K562 (cell line): ENCODE measurements at regions not wholly inside any gene's neighbourhood (a gene's known extent, or its start where the extent isn't known, plus 50 kb on each side); places are given as distances from the start of the nearest gene placed in this dataset.
A peak's percentile ranks its signal among the peaks of the same experiment; 100 is the strongest.

Source experiments
- ATAC-seq: fragments of 200-7000 bp; cut with Tn5 transposase; 3 replicates; pipeline ENCODE4 v1.9.1; 2020; ENCODE audit warnings: moderate library complexity
- BruUV-seq: library from RNA; stranded (reverse); fragments of 400-500 nt; replicated peaks from 2 replicates; lab custom pipeline; 2021; lab: Mats Ljungman, UMichigan
- CTCF ChIA-PET: fragments of 300-600 bp; formaldehyde crosslinking; extraction: SDS; loops from one replicate; lab custom pipeline; 2021; ENCODE audit warnings: low intra/inter-chr PET ratio; lab: Yijun Ruan, JAX
- POLR2A ChIA-PET: fragments of 300-600, 350-650 bp; sonication (Branson Sonifier 250); formaldehyde crosslinking; extraction: SDS; loops from one replicate; lab custom pipeline; 2021; ENCODE audit warnings: antibody characterized with exemption, inconsistent platforms; lab: Yijun Ruan, JAX
- DNase-seq, 4 experiments: peaks; one replicate each; pipeline versions ENCODE4 v3.0.0 to v3.0.0-alpha.2; 2011 to 2018; ENCODE audit warnings: low spot score in 3 of 4, mixed read lengths in 3 of 4; ENCODE audit errors: extremely low read depth in 1 of 4
- FAIRE-seq: peaks from 2 replicates; lab custom pipeline; 2011; peaks lifted over from hg19 to GRCh38; lab: Jason Lieb, UNC
- H2AFZ ChIP-seq: 2 replicates; pipeline ENCODE4 v1.6.0; 2011; ENCODE audit warnings: low read depth, low read length, control low read depth, inconsistent platforms
- H3K27ac ChIP-seq: fragments of 200-600 bp; 3 replicates; pipeline ENCODE4 v1.8.0; 2011; ENCODE audit warnings: low read depth, mild to moderate bottlenecking, control low read depth, inconsistent platforms, low read length, moderate library complexity, mixed read lengths; ENCODE audit errors: extremely low read depth
- H3K27me3 ChIP-seq, 2 experiments: fragments of 300-600 bp in 1 of 2; 2 replicates in 1 of 2; 3 replicates in 1 of 2; pipeline versions ENCODE4 v1.6.0 to v1.8.0; 2011; ENCODE audit warnings: inconsistent platforms in 2 of 2, low read length in 2 of 2, mild to moderate bottlenecking in 1 of 2, mixed read lengths in 1 of 2, moderate library complexity in 1 of 2; ENCODE audit not compliant: control insufficient read depth in 2 of 2, insufficient read depth in 2 of 2
- H3K36me3 ChIP-seq: fragments of 300-600 bp; 3 replicates; pipeline ENCODE4 v1.8.0; 2011; ENCODE audit warnings: mild to moderate bottlenecking, low read length, inconsistent platforms; ENCODE audit not compliant: control insufficient read depth, insufficient read depth
- H3K4me1 ChIP-seq, 2 experiments: fragments of 200-600 bp in 1 of 2; replicated peaks in 1 of 2; 2 replicates in 1 of 2; 3 replicates in 1 of 2; pipeline versions ENCODE4 v1.5.1 to v1.8.0; 2011; ENCODE audit warnings: inconsistent platforms in 2 of 2, low read length in 2 of 2, mild to moderate bottlenecking in 1 of 2, mixed read lengths in 1 of 2, moderate library complexity in 1 of 2; ENCODE audit not compliant: control insufficient read depth in 2 of 2, insufficient read depth in 2 of 2
- H3K4me2 ChIP-seq: 2 replicates; pipeline ENCODE4 v1.6.1; 2011; ENCODE audit warnings: low read length, control low read depth, inconsistent platforms, mixed read lengths; ENCODE audit not compliant: insufficient read depth
- H3K4me3 ChIP-seq: fragments of 200-600 bp; sonication (generic), shearing (Covaris generic); 2 replicates; pipeline ENCODE4 v1.5.1; 2016; ENCODE audit warnings: control low read depth, inconsistent platforms
- H3K79me2 ChIP-seq: fragments of 200-600 bp; 3 replicates; pipeline ENCODE4 v1.8.0; 2011; ENCODE audit warnings: low read length, inconsistent platforms; ENCODE audit not compliant: control insufficient read depth, insufficient read depth
- H3K9ac ChIP-seq, 2 experiments: 2 replicates each; pipeline versions ENCODE4 v1.6.0 to v1.6.1; 2011; ENCODE audit warnings: low read depth in 2 of 2, low read length in 2 of 2, control low read depth in 1 of 2, inconsistent platforms in 1 of 2, mild to moderate bottlenecking in 1 of 2, mixed read lengths in 1 of 2; ENCODE audit not compliant: insufficient read depth in 1 of 2
- H3K9me1 ChIP-seq: one replicate; pipeline ENCODE4 v1.6.0; 2011; ENCODE audit warnings: inconsistent platforms, mild to moderate bottlenecking, low read length, moderate library complexity; ENCODE audit not compliant: control insufficient read depth, insufficient read depth
- H3K9me3 ChIP-seq: replicated peaks from 2 replicates; pipeline ENCODE4 v1.5.1; 2011; ENCODE audit warnings: low read depth, low read length, inconsistent platforms; ENCODE audit not compliant: control insufficient read depth, insufficient read depth
- H4K20me1 ChIP-seq: replicated peaks from 2 replicates; pipeline ENCODE4 v1.6.1; 2011; ENCODE audit warnings: low read length, inconsistent platforms, mixed read lengths; ENCODE audit not compliant: control insufficient read depth, insufficient read depth
- NR1H2 ChIP-seq: sonication (generic); formaldehyde crosslinking; IDR thresholded peaks from 2 replicates; pipeline ENCODE4 v1.4.0; 2020; ENCODE audit warnings: mild to moderate bottlenecking, missing genetic modification reagents
- POLR2H ChIP-seq: IDR thresholded peaks from 2 replicates; pipeline ENCODE4 v1.6.1; 2016; ENCODE audit warnings: missing genetic modification characterization, low read depth, mild to moderate bottlenecking, control low read depth, missing compliant biosample characterization, moderate library complexity
- YY1 ChIP-seq, 3 experiments: IDR thresholded peaks; 2 replicates each; pipeline ENCODE4 v1.6.1; 2011; ENCODE audit warnings: low read length in 2 of 3, mild to moderate bottlenecking in 2 of 3, moderate library complexity in 2 of 3, borderline replicate concordance in 1 of 3, control low read depth in 1 of 3, low read depth in 1 of 3; ENCODE audit not compliant: insufficient read depth in 3 of 3, insufficient replicate concordance in 2 of 3, control insufficient read depth in 1 of 3, insufficient read length in 1 of 3; ENCODE audit errors: extremely low read depth in 1 of 3
- WGBS: fragments of 100-300 bp; shearing (Covaris generic); methylation state at CpG from one replicate; pipeline ENCODE4 v1.1.6; 2016; ENCODE audit warnings: low coverage, mixed read lengths; ENCODE audit not compliant: insufficient coverage; ENCODE audit errors: missing lambda C conversion rate; 5-methylcytosine and 5-hydroxymethylcytosine counted together
- in situ Hi-C: fragments of 300-500 bp; cut with MboI; formaldehyde crosslinking; loops from 4 replicates; pipeline ENCODE4 v1.15.0; 2018; ENCODE audit warnings: inconsistent platforms, mixed read lengths
- intact Hi-C: fragments of 100-400 bp; cut with micrococcal nuclease; formaldehyde crosslinking; loops from 2 replicates; pipeline ENCODE4 v1.14.2; 2022
- TF ChIP-seq, protein P1 (sequence below), 3 experiments: IDR thresholded peaks in 2 of 3; conservative IDR thresholded peaks in 1 of 3; 2 replicates each; pipeline ENCODE4 v1.5.1; 2011 to 2012; ENCODE audit warnings: low read length in 3 of 3, mild to moderate bottlenecking in 3 of 3, control low read depth in 2 of 3, improper control_type of control experiment in 1 of 3, inconsistent platforms in 1 of 3, low read depth in 1 of 3, mixed read lengths in 1 of 3, moderate library complexity in 1 of 3; ENCODE audit not compliant: insufficient read depth in 2 of 3

DNA sequence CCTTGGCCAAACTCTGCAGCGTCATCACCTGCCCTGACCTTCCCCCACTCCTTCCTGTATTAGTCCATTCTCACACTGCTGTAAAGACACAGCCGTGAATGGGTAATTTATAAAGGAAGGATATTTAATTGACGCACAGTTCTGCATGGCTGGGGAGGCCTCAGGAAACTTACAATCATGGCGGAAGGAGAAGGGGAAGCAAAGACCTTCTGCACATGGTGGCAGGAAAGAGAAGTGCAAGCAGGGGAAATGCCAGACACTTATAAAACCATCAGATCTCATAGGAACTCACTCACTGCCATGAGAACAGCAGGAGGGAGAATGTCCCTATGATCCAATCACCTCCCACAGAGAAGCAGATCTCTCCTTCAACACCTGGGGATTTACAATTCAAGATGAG is 408.5 kb downstream of the PTPRU start:
- Histone ChIP-seq H3K4me1 (no peaks in the 10 kb centered on the region; a peak in 3 of 5 replicates), H4K20me1 (no peaks in the 10 kb centered on the region), H3K36me3 (no peaks in the 10 kb centered on the region), H3K27ac (no peak overlapping the region), H3K9ac (no peak overlapping the region), H3K9me1 (no peaks in the 10 kb centered on the region), H3K4me3 (no peak overlapping the region), H3K9me3 (no peaks in the 10 kb centered on the region), H2AFZ (no peak overlapping the region), H3K79me2 (no peaks in the 10 kb centered on the region), H3K27me3 (peaks cover 4 to 17% of the 10 kb centered on the region in 2 experiments; a peak in 3 of 5 replicates), H3K4me2 (no peak overlapping the region)
- BruUV-seq: no TSS peak
- ChIA-PET POLR2A (interaction anchor here (0.7 kb wide), 1 partner anchor 31 kb away, joined by 3 read pairs; no protein-coding TSS in a partner anchor), CTCF (no interaction called here)
- no peak for ATAC-seq
- 4% methylated on average over 4 of the region's 4 CpGs for WGBS
- DNase-seq: no peak
- in situ Hi-C loops (no loop called here), intact Hi-C loops (no loop called here)
- FAIRE-seq: peak; percentile 48
- TF ChIP-seq YY1 (IDR thresholded peaks at IDR 0.05; ENCODE audit: borderline replicate concordance in 1 of 3, control insufficient read depth in 1 of 3, extremely low read depth in 1 of 3, insufficient read depth in 3 of 3, insufficient read length in 1 of 3, insufficient replicate concordance in 2 of 3, low read depth in 1 of 3, low read length in 2 of 3) (peak in 1 of 3 experiments; percentile 53), NR1H2 (CRISPR knock-in tag) (no peak), POLR2H (no peak)
- TF ChIP-seq, protein P1, sequence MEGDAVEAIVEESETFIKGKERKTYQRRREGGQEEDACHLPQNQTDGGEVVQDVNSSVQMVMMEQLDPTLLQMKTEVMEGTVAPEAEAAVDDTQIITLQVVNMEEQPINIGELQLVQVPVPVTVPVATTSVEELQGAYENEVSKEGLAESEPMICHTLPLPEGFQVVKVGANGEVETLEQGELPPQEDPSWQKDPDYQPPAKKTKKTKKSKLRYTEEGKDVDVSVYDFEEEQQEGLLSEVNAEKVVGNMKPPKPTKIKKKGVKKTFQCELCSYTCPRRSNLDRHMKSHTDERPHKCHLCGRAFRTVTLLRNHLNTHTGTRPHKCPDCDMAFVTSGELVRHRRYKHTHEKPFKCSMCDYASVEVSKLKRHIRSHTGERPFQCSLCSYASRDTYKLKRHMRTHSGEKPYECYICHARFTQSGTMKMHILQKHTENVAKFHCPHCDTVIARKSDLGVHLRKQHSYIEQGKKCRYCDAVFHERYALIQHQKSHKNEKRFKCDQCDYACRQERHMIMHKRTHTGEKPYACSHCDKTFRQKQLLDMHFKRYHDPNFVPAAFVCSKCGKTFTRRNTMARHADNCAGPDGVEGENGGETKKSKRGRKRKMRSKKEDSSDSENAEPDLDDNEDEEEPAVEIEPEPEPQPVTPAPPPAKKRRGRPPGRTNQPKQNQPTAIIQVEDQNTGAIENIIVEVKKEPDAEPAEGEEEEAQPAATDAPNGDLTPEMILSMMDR (IDR thresholded peaks at IDR 0.05 in 2 of 3, conservative IDR thresholded peaks at IDR 0.05 in 1 of 3; ENCODE audit: insufficient read depth in 2 of 3, low read depth in 1 of 3, low read length in 3 of 3): 0 out of 6 replicates have a peak, but pooled peaks of 1 of the 3 experiments have one; percentile 10
